ENCODE measurements at regions not wholly inside any gene's neighbourhood (a gene's known extent, or its start where the extent isn't known, plus 50 kb on each side); places are given as distances from the start of the nearest gene placed in this dataset.

GRCh38 chr1:64337926-64338325, 132.0 kb upstream of the CACHD1 start:
- H3K4me3 ChIP-seq, result no peak overlapping the region
- no peak for ATAC-seq

GRCh38 chr1:64340361-64340760, 129.6 kb upstream of the CACHD1 start:
- Histone ChIP-seq H3K4me3 (no peak overlapping the region), H3K4me1 (ENCODE audit: low read depth) (no peaks in the 10 kb centered on the region), H3K9me3 (no peaks in the 10 kb centered on the region), H3K36me3 (ENCODE audit: low read depth) (no peaks in the 10 kb centered on the region)
- ATAC-seq (no peak), DNase-seq (no peak)
- TF ChIP-seq CTCF (IDR thresholded peaks at IDR 0.05), result no peak
- intact Hi-C loops (cut with DNase I, micrococcal nuclease), result no loop called here

More at GRCh38 chr1:64337926-64338325, 132.0 kb upstream of the CACHD1 start:
- Histone ChIP-seq H3K36me3 (ENCODE audit: low read depth) (no peaks in the 10 kb centered on the region), H3K9me3 (no peaks in the 10 kb centered on the region), H3K4me1 (ENCODE audit: low read depth) (no peaks in the 10 kb centered on the region)
- no peak for DNase-seq
- no peak for TF ChIP-seq CTCF (IDR thresholded peaks at IDR 0.05)
- intact Hi-C loops (cut with DNase I, micrococcal nuclease), result no loop called here

- ATAC-seq (peak; percentile 87), DNase-seq (no peak)
- no peaks in the 10 kb centered on the region for H3K36me3 ChIP-seq (ENCODE audit: low read depth)
- no peak overlapping the region for H3K4me3 ChIP-seq
- no peak for TF ChIP-seq CTCF (IDR thresholded peaks at IDR 0.05)
- intact Hi-C loops (cut with DNase I, micrococcal nuclease), result no loop called here
- no peaks in the 10 kb centered on the region for H3K4me1 ChIP-seq (ENCODE audit: low read depth)
- no peaks in the 10 kb centered on the region for H3K9me3 ChIP-seq
Observed at GRCh38 chr1:64343105-64343822, 126.7 kb upstream of the CACHD1 start.

GRCh38 chr1:64343823-64344190, 126.1 kb upstream of the CACHD1 start:
- TF ChIP-seq CTCF (IDR thresholded peaks at IDR 0.05), result no peak
- Histone ChIP-seq H3K4me3 (no peak overlapping the region), H3K36me3 (ENCODE audit: low read depth) (no peaks in the 10 kb centered on the region), H3K4me1 (ENCODE audit: low read depth) (no peaks in the 10 kb centered on the region), H3K9me3 (no peaks in the 10 kb centered on the region)
- ATAC-seq (peak; percentile 14), DNase-seq (no peak)
- intact Hi-C loops (cut with DNase I, micrococcal nuclease), result no loop called here

GRCh38 chr1:64348270-64348960, 121.5 kb upstream of the CACHD1 start:
- DNase-seq, result no peak
- Histone ChIP-seq H3K36me3 (ENCODE audit: low read depth) (no peaks in the 10 kb centered on the region), H3K9me3 (no peaks in the 10 kb centered on the region), H3K4me3 (no peak overlapping the region), H3K4me1 (ENCODE audit: low read depth) (no peaks in the 10 kb centered on the region)
- no peak for TF ChIP-seq CTCF (IDR thresholded peaks at IDR 0.05)
- no peak for ATAC-seq
- intact Hi-C loops (cut with DNase I, micrococcal nuclease), result no loop called here
